CD4-positive, alpha-beta memory T cell (primary cell): ENCODE measurements at regions not wholly inside any gene's neighbourhood (a gene's known extent, or its start where the extent isn't known, plus 50 kb on each side); places are given as distances from the start of the nearest gene placed in this dataset.
A peak's percentile ranks its signal among the peaks of the same experiment; 100 is the strongest.

ENCODE experiments used
- CTCF ChIA-PET: fragments of 350-600 bp; sonication (Branson Sonifier 250); formaldehyde crosslinking; loops from one replicate; lab custom pipeline; 2021; ENCODE audit warnings: inconsistent platforms; ENCODE audit not compliant: partially characterized antibody; lab: Charles Lee
- POLR2A ChIA-PET: fragments of 350-600 bp; sonication (Branson Sonifier 250); formaldehyde crosslinking; loops from one replicate; lab custom pipeline; 2021; ENCODE audit not compliant: partially characterized antibody; lab: Charles Lee
- DNase-seq, 5 donors: peaks; one replicate each; pipeline versions ENCODE4 v3.0.0 to v3.0.0-alpha.2; 2020 to 2022; ENCODE audit warnings: mixed read lengths in 1 of 5
- H3K27ac ChIP-seq: one replicate; pipeline ENCODE4 v1.7.0; 2013; ENCODE audit warnings: low read depth, low read length
- H3K27me3 ChIP-seq: 2 replicates; pipeline ENCODE4 v1.7.0; 2013; ENCODE audit warnings: mild to moderate bottlenecking, low read length, moderate library complexity; ENCODE audit not compliant: insufficient read depth
- H3K36me3 ChIP-seq: 2 replicates; pipeline ENCODE4 v1.7.0; 2013; ENCODE audit warnings: mild to moderate bottlenecking, low read length, moderate library complexity; ENCODE audit not compliant: insufficient read depth
- H3K4me1 ChIP-seq: 2 replicates; pipeline ENCODE4 v1.7.0; 2013; ENCODE audit warnings: mild to moderate bottlenecking, low read length, moderate library complexity; ENCODE audit not compliant: insufficient read depth
- H3K4me3 ChIP-seq, 2 donors: one replicate each; pipeline ENCODE4 v1.7.0; 2013; ENCODE audit warnings: low read length in 2 of 2, mild to moderate bottlenecking in 1 of 2
- H3K9me3 ChIP-seq, 2 donors: one replicate each; pipeline ENCODE4 v1.7.0; 2013; ENCODE audit warnings: low read length in 2 of 2, control low read depth in 1 of 2; ENCODE audit not compliant: control insufficient read depth in 1 of 2
- H3K27ac Mint-ChIP-seq, 7 donors: one replicate each; pipeline ENCODE4 v1.8.0; 2020 to 2021; ENCODE audit warnings: mixed read lengths in 7 of 7, mild to moderate bottlenecking in 6 of 7, inconsistent platforms in 3 of 7, moderate library complexity in 3 of 7
- H3K27me3 Mint-ChIP-seq, 2 donors: one replicate each; pipeline ENCODE4 v1.8.0; 2020 to 2021; ENCODE audit warnings: mixed read lengths in 2 of 2
- H3K36me3 Mint-ChIP-seq, 2 donors: one replicate each; pipeline ENCODE4 v1.8.0; 2020 to 2021; ENCODE audit warnings: mixed read lengths in 2 of 2, inconsistent platforms in 1 of 2, mild to moderate bottlenecking in 1 of 2
- H3K4me1 Mint-ChIP-seq, 4 donors: one replicate each; pipeline ENCODE4 v1.8.0; 2020 to 2021; ENCODE audit warnings: mixed read lengths in 4 of 4, mild to moderate bottlenecking in 1 of 4
- H3K4me3 Mint-ChIP-seq, 8 donors: one replicate each; pipeline ENCODE4 v1.8.0; 2020 to 2021; ENCODE audit warnings: mixed read lengths in 8 of 8, mild to moderate bottlenecking in 7 of 8, moderate library complexity in 6 of 8, inconsistent platforms in 3 of 8
- H3K9me3 Mint-ChIP-seq, 8 donors: one replicate each; pipeline ENCODE4 v1.8.0; 2020 to 2021; ENCODE audit warnings: mixed read lengths in 8 of 8, mild to moderate bottlenecking in 5 of 8, inconsistent platforms in 3 of 8, moderate library complexity in 1 of 8
- intact Hi-C: fragments of 100-400 bp; cut with micrococcal nuclease; formaldehyde crosslinking; loops from one replicate; pipeline ENCODE4 v1.15.1; 2023

DNA sequence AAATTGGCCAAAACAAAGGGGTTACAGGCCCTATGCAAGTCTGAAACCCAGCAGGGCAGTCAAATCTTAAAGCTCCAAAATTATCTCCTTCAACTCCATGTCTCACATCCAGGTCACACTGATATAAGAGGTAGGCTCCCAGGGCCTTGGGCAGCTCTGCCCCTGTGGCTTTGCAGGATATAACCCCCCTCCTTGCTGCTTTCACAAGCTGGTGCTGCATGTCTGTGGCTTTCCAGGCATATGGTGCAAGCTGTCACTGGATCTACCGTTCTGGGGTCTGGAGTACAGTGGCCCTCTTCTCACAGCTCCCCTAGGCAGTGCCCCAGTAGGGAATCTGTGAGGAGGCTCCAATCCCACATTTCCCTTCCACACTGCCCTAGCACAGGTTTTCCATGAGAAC lies 519.6 kb downstream of the ETS1 start:
- no peaks in the 10 kb centered on the region for H3K27me3 ChIP-seq
- Mint-ChIP-seq H3K4me1 (peaks cover 1 to 16% (median 3%) of the 10 kb centered on the region in 4 donors), H3K9me3 (peaks cover 0 to 19% (median 5%) of the 10 kb centered on the region in 8 donors), H3K4me3 (no peak overlapping the region), H3K27me3 (no peaks in the 10 kb centered on the region), H3K27ac (no peak overlapping the region), H3K36me3 (peaks cover 4 to 17% of the 10 kb centered on the region in 2 donors)
- POLR2A ChIA-PET = interaction anchor here (1.1 kb wide), 1 partner anchor 29 kb away, joined by 5 read pairs; no protein-coding TSS in a partner anchor
- intact Hi-C loops = no loop called here
- H3K9me3 ChIP-seq = no peaks in the 10 kb centered on the region
- H3K4me3 ChIP-seq = no peak overlapping the region
- H3K27ac ChIP-seq = no peak overlapping the region
- no peak for DNase-seq
- no peaks in the 10 kb centered on the region for H3K36me3 ChIP-seq
- H3K4me1 ChIP-seq = no peaks in the 10 kb centered on the region
- CTCF ChIA-PET = no interaction called here

DNA sequence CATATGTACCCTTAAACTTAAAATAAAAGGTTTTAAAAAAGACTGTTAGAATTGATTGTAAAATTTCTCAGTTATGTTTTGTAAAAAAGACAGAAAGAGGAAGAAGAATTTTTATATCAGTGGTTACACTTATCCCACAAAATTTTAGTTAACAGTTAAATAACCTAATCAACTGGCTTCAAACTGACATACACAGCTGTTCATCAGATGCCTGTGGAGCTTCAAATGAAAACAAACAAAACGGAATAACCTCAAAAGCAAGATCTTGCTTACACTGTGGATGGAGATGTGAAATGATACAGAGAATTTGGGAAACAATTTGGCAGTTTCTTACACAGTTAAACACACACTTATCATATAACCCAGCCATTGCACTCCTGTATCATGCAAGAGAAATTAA lies 521.0 kb downstream of the ETS1 start:
- POLR2A ChIA-PET = no interaction called here
- intact Hi-C loops = no loop called here
- Mint-ChIP-seq H3K27me3 (no peaks in the 10 kb centered on the region), H3K27ac (no peak overlapping the region), H3K9me3 (peaks cover 0 to 19% (median 5%) of the 10 kb centered on the region in 8 donors), H3K4me1 (peaks cover 0 to 4% (median 1%) of the 10 kb centered on the region in 4 donors), H3K4me3 (no peak overlapping the region), H3K36me3 (peaks cover 4 to 17% of the 10 kb centered on the region in 2 donors)
- Histone ChIP-seq H3K36me3 (no peaks in the 10 kb centered on the region), H3K27me3 (no peaks in the 10 kb centered on the region), H3K27ac (no peak overlapping the region), H3K9me3 (no peaks in the 10 kb centered on the region), H3K4me1 (no peaks in the 10 kb centered on the region), H3K4me3 (no peak overlapping the region)
- CTCF ChIA-PET = interaction anchor here (0.8 to 1.0 kb wide), 2 partner anchors 14 to 28 kb away, joined by 3 read pairs; no protein-coding TSS in a partner anchor
- DNase-seq = no peak

DNA sequence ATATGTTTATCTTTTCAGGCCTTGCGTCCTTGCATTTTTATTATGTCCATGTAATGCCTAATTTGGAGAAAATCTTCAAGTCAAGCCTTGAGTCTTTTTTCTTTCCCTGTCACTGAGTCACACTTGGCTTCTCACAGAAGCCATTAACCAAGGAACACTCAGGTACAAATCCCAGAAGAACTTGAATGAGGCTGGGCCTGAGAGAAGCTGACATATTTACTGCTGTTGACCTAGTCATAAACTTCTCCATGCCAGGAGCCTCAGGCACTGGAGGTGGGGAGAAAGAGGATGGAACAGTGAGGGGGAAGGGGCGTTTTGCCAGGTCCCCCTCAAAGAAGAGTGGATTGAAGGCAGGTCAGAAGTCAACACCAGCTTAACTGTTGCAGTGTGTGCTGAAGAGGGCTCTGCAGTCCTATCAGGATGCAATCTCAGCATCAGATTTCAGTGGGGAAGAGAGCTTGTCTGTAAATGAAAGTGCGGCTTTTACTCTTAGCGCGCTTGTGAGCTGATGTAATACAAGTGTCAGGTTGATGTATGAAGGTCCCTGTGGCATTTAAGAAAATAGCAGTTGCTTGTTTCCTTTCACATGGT lies 526.0 kb downstream of the ETS1 start:
- peaks cover 12% of the 10 kb centered on the region for H3K4me1 ChIP-seq
- H3K27ac ChIP-seq = no peak overlapping the region
- no peaks in the 10 kb centered on the region for H3K27me3 ChIP-seq
- no peaks in the 10 kb centered on the region for H3K9me3 ChIP-seq
- Mint-ChIP-seq H3K27ac (no peak overlapping the region), H3K9me3 (peaks cover 0 to 12% (median 5%) of the 10 kb centered on the region in 8 donors), H3K4me1 (peaks cover 0 to 5% (median 3%) of the 10 kb centered on the region in 4 donors), H3K4me3 (no peak overlapping the region), H3K27me3 (no peaks in the 10 kb centered on the region), H3K36me3 (peaks cover 4 to 12% of the 10 kb centered on the region in 2 donors)
- H3K4me3 ChIP-seq = no peak overlapping the region
- POLR2A ChIA-PET = no interaction called here
- CTCF ChIA-PET = interaction anchor here (1.0 to 1.4 kb wide), 2 partner anchors 9 to 25 kb away, joined by 3 to 4 read pairs; no protein-coding TSS in a partner anchor
- no peak for DNase-seq
- intact Hi-C loops = no loop called here
- H3K36me3 ChIP-seq = no peaks in the 10 kb centered on the region

DNA sequence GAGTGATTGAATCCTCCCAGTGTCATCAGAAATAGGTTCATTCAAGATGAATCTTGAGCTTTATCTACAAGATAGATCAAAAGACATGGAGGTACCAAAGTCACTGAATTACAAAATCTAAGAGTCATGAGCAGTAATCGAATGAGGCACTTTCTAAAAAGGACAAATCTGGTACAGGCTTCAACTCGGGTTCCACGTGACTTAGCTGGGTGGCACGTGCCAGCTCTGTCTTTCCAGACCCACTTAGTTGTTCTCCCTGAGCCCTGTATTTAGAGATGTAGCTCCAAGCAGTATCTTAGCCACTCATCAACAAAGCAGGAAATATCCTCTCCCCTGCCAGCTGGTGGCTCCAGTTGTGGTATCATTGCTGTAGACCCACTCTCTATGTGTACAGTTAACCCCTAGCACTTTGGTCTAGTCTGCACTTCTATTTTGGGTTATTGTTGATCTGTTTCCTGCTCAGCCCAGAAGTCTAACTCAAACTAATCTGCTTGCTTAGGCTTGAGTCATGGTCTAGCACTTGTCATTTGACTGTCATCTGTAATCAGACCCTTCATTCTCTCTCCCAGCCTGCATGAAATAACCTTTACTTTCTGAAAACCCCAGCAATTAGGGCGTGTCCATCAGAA lies 528.7 kb downstream of the ETS1 start:
- H3K36me3 Mint-ChIP-seq = peaks cover 3 to 5% of the 10 kb centered on the region in 2 donors
- no peaks in the 10 kb centered on the region for H3K36me3 ChIP-seq
- no peak for DNase-seq
- ChIA-PET CTCF (interaction anchor here (0.9 to 1.7 kb wide), 4 partner anchors 11 to 99 kb away, joined by 3 to 8 read pairs (median 6); no protein-coding TSS in a partner anchor), POLR2A (interaction anchor here (0.9 to 13.3 kb wide), 2 partner anchors 9 to 20 kb away, joined by 3 to 208 read pairs; no protein-coding TSS in a partner anchor)
- H3K27me3 Mint-ChIP-seq = no peaks in the 10 kb centered on the region
- H3K9me3 ChIP-seq = no peaks in the 10 kb centered on the region
- no peak overlapping the region for H3K27ac ChIP-seq
- intact Hi-C loops = no loop called here
- H3K4me1 Mint-ChIP-seq = peaks cover 12 to 26% (median 18%) of the 10 kb centered on the region in 4 donors
- H3K4me3 Mint-ChIP-seq = peak overlapping the region in 1 of 8 donors; percentile 5
- H3K9me3 Mint-ChIP-seq = peaks cover 0 to 6% (median 1%) of the 10 kb centered on the region in 8 donors
- H3K4me3 ChIP-seq = no peak overlapping the region
- peaks cover 32% of the 10 kb centered on the region for H3K4me1 ChIP-seq
- peak overlapping the region in 3 of 7 donors; percentile 4 to 28 (median 18) for H3K27ac Mint-ChIP-seq
- H3K27me3 ChIP-seq = no peaks in the 10 kb centered on the region

DNA sequence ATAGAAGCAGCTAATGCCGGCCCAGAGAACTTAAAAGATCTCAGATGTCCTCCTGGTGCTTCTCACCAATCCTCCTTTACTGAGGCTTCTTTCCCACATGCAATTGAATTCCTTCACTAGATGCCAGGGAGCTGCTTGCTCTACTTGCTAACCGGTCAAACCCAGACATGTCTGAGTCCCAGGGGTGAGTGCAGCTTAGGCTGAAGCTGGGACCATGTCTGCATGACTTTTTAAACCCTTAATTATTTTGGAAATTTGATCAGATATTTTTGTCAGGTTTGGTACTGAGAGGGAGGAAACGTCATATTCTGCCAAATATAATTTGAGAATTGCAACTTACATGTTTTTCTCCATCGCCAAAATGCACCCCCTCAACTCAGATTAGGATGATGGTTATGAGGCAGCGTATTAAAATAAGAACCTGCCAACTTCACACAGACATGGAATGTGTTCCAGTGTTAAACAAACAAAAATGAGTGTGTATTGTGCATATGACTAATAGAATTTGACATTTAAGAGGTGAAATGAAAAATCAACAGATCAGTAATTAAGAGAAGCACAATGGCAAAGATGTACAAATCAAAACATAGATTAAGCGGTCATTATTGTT lies 529.5 kb downstream of the ETS1 start:
- peaks cover 0 to 3% of the 10 kb centered on the region in 2 donors for H3K36me3 Mint-ChIP-seq
- Histone ChIP-seq H3K9me3 (no peaks in the 10 kb centered on the region), H3K27me3 (no peaks in the 10 kb centered on the region), H3K27ac (no peak overlapping the region), H3K4me3 (no peak overlapping the region), H3K4me1 (peaks cover 40% of the 10 kb centered on the region), H3K36me3 (no peaks in the 10 kb centered on the region)
- H3K9me3 Mint-ChIP-seq = no peaks in the 10 kb centered on the region
- H3K27me3 Mint-ChIP-seq = no peaks in the 10 kb centered on the region
- no peak for DNase-seq
- no peak overlapping the region for H3K4me3 Mint-ChIP-seq
- H3K4me1 Mint-ChIP-seq = peaks cover 20 to 34% (median 26%) of the 10 kb centered on the region in 4 donors
- POLR2A ChIA-PET = interaction anchor here (13.3 kb wide), 1 partner anchor 19 kb away, joined by 208 read pairs; no protein-coding TSS in a partner anchor
- H3K27ac Mint-ChIP-seq = peak overlapping the region in 1 of 7 donors; percentile 37
- intact Hi-C loops = no loop called here
- CTCF ChIA-PET = interaction anchor here (0.7 to 1.8 kb wide), 4 partner anchors 19 to 773 kb away, joined by 3 to 8 read pairs (median 4); no protein-coding TSS in a partner anchor

DNA sequence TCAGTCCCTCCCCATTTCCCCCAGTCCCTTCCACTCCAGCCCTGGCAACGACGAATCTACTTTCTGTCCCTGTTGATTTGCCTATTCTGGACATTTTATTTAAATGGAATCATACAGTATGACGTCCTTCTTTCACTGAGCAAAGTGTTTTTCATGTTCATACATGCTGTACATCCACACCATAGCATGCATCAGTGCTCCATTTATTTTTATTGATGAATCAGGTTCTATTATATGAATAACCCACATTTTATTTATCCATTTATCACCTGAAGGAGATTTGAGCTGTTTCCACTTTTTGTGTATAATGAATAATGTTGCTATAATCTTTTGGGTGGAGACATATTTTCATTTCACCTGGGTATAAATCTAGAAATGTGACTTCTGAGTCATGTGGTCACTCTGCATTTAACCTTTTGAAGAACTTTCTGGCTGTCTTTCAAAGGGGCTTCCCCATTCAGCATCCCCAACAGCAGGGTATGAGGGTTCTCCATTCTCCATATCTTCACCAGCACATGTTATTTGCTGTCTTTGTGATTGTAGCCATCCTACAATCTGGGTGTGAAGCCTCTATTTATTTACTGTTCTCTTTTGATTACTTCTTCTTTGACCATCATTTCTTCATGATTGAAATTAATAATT lies 531.7 kb downstream of the ETS1 start:
- no peak overlapping the region for H3K4me3 ChIP-seq
- no peak for DNase-seq
- H3K36me3 Mint-ChIP-seq = peaks cover 0 to 3% of the 10 kb centered on the region in 2 donors
- H3K9me3 Mint-ChIP-seq = no peaks in the 10 kb centered on the region
- no peaks in the 10 kb centered on the region for H3K9me3 ChIP-seq
- H3K27me3 ChIP-seq = no peaks in the 10 kb centered on the region
- peaks cover 62% of the 10 kb centered on the region for H3K4me1 ChIP-seq
- no peak overlapping the region for H3K27ac ChIP-seq
- intact Hi-C loops = no loop called here
- POLR2A ChIA-PET = interaction anchor here (1.9 to 13.3 kb wide), 2 partner anchors 12 to 17 kb away, joined by 7 to 208 read pairs; no protein-coding TSS in a partner anchor
- peak overlapping the region in 6 of 7 donors; percentile 47 to 74 (median 62) for H3K27ac Mint-ChIP-seq
- peak overlapping the region in 5 of 8 donors; percentile 6 to 76 (median 41) for H3K4me3 Mint-ChIP-seq
- CTCF ChIA-PET = interaction anchor here (2.0 to 9.1 kb wide), 3 partner anchors 17 to 102 kb away, joined by 8 to 72 read pairs (median 8); no protein-coding TSS in a partner anchor
- no peaks in the 10 kb centered on the region for H3K27me3 Mint-ChIP-seq
- no peaks in the 10 kb centered on the region for H3K36me3 ChIP-seq
- peaks cover 35 to 56% (median 44%) of the 10 kb centered on the region in 4 donors for H3K4me1 Mint-ChIP-seq
